Ovary (tissue), 7 donors: ENCODE measurements at regions not wholly inside any gene's neighbourhood (a gene's known extent, or its start where the extent isn't known, plus 50 kb on each side); places are given as distances from the start of the nearest gene placed in this dataset.

Experiments used
- DNase-seq, 5 donors: peaks; one replicate each; pipeline ENCODE4 v3.0.0-alpha.2; 2019 to 2020
- H3K27ac ChIP-seq, 2 donors: fragments of 200-600 bp; one replicate each; pipeline versions ENCODE4 v1.5.1 to v1.8.0; 2019 to 2022
- H3K27me3 ChIP-seq: fragments of 200-600 bp; one replicate; pipeline ENCODE4 v1.8.0; 2022
- H3K36me3 ChIP-seq: fragments of 200-600 bp; sonication (generic); one replicate; pipeline ENCODE4 v1.5.1; 2019
- H3K4me1 ChIP-seq: one replicate; pipeline ENCODE4 v1.8.1; 2013; ENCODE audit warnings: mild to moderate bottlenecking, moderate library complexity; ENCODE audit not compliant: insufficient read depth
- H3K4me3 ChIP-seq: fragments of 200-600 bp; sonication (generic); one replicate; pipeline ENCODE4 v1.5.1; 2017
- H3K9me3 ChIP-seq, 2 donors: fragments of 200-600 bp in 1 of 2; sonication (generic) in 1 of 2; one replicate each; pipeline versions ENCODE4 v1.5.1 to v1.8.1; 2013 to 2019; ENCODE audit warnings: mild to moderate bottlenecking in 1 of 2, moderate library complexity in 1 of 2
- EP300 ChIP-seq: sonication (generic); formaldehyde crosslinking; IDR thresholded peaks from one replicate; pipeline ENCODE4 v1.6.1; 2017; ENCODE audit warnings: antibody characterized with exemption
- POLR2A ChIP-seq: fragments of 450-650 bp; IDR thresholded peaks from one replicate; pipeline ENCODE4 v1.6.1; 2017; ENCODE audit warnings: antibody characterized with exemption, mild to moderate bottlenecking, moderate library complexity
- WGBS, 3 donors: extraction: QIAGEN DNeasy Blood & Tissue Kit in 1 of 3; methylation state at CpG; one replicate each; pipeline versions ENCODE4 v1.1.5 to v1.1.7; 2013 to 2017; 5-methylcytosine and 5-hydroxymethylcytosine counted together
- intact Hi-C, 4 donors: fragments of 100-400 bp; cut with DNase I; formaldehyde crosslinking; loops; one replicate each; pipeline versions ENCODE4 v1.11.0 to v1.15.1; 2022 to 2023
- TF ChIP-seq, protein P1 (sequence below), 3 donors: fragments of 450-650 bp in 2 of 3; fragments of 200-600 bp in 1 of 3; IDR thresholded peaks; one replicate each; pipeline versions ENCODE4 v1.5.1 to v1.8.0; 2016 to 2022; ENCODE audit warnings: antibody characterized with exemption in 3 of 3, mild to moderate bottlenecking in 1 of 3
- donor health status: DM: no; HTN: no; CAD: no; lungs with moderate emphysema.
- donor health status: DM: no; HTN: no; CAD: no.
- donor health status: Bipolar disorder and iron deficiency.
- donor health status: DM: no; HTN: no; CAD: no.
- donor health status: DM: yes; HTN: yes; CAD: no.

DNA sequence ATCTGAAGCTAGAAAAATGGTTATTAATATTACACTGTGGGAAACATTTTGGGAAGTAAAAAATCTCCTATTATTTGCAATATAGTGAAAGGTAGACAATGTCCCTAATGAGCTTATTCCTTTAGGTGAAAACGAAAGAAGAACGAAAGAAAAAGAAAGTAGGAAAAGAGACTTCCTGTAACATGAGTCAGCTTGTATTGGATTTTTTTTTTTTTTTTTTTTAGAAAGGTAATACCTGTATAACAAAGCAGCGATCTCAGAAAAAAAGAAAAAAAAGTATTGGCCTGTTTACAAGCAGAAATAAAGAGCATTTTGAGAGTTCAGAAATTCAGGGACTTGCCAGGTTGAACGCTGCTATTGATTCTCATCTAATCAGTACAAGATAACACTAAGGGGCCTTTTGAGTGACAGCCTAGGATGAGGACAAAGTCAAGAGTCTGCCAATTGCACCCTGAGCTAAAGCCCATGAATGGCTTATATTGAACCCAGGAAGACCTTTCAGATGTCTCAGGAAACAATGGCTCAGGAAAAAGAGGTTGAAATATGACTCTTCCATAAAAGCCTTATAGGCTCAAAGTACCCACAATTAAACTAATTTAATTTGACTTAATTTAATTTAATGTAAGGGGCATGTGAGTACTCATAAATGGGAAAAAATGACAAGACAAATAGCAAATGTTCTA, 615.6 kb upstream of the CDH2 start:
- intact Hi-C loops = no loop called here
- H3K36me3 ChIP-seq = no peaks in the 10 kb centered on the region
- H3K9me3 ChIP-seq = no peaks in the 10 kb centered on the region
- H3K27me3 ChIP-seq = no peaks in the 10 kb centered on the region
- no peak for DNase-seq
- no peak overlapping the region for H3K27ac ChIP-seq
- no peaks in the 10 kb centered on the region for H3K4me1 ChIP-seq
- WGBS, 3 donors = 79 to 84% (median 83%) methylated on average over 4 of the region's 4 CpGs
- no peak overlapping the region for H3K4me3 ChIP-seq
- TF ChIP-seq, protein P1, sequence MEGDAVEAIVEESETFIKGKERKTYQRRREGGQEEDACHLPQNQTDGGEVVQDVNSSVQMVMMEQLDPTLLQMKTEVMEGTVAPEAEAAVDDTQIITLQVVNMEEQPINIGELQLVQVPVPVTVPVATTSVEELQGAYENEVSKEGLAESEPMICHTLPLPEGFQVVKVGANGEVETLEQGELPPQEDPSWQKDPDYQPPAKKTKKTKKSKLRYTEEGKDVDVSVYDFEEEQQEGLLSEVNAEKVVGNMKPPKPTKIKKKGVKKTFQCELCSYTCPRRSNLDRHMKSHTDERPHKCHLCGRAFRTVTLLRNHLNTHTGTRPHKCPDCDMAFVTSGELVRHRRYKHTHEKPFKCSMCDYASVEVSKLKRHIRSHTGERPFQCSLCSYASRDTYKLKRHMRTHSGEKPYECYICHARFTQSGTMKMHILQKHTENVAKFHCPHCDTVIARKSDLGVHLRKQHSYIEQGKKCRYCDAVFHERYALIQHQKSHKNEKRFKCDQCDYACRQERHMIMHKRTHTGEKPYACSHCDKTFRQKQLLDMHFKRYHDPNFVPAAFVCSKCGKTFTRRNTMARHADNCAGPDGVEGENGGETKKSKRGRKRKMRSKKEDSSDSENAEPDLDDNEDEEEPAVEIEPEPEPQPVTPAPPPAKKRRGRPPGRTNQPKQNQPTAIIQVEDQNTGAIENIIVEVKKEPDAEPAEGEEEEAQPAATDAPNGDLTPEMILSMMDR (IDR thresholded peaks at IDR 0.05) = no peak
- TF ChIP-seq POLR2A = no peak
- TF ChIP-seq EP300 = no peak

DNA sequence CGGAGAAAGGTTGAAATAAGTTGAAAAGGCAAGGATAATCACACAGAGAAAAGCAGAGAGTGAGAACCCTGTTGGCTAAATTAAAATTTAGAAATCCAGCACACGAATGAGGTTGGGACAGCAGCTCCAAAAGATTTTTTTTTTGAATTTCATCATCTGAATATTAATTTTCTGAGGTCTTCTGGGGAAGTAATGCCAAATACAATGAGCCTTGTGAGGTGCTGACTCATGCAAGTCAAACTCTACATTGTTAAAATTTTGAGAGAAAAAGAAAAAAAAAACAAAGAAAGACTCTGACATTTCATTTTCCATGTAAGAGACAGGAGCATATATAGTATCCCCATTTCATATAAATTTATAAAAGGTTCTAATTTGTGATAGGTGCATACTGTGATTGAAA, 614.2 kb upstream of the CDH2 start:
- WGBS, 3 donors = 66 to 79% (median 75%) methylated on average over 2 of the region's 2 CpGs
- Histone ChIP-seq H3K4me1 (no peaks in the 10 kb centered on the region), H3K27me3 (no peaks in the 10 kb centered on the region), H3K36me3 (no peaks in the 10 kb centered on the region), H3K4me3 (no peak overlapping the region), H3K9me3 (no peaks in the 10 kb centered on the region), H3K27ac (no peak overlapping the region)
- DNase-seq = no peak
- TF ChIP-seq EP300 = no peak
- TF ChIP-seq POLR2A = no peak
- TF ChIP-seq, protein P1 (IDR thresholded peaks at IDR 0.05) = no peak
- intact Hi-C loops = no loop called here

DNA sequence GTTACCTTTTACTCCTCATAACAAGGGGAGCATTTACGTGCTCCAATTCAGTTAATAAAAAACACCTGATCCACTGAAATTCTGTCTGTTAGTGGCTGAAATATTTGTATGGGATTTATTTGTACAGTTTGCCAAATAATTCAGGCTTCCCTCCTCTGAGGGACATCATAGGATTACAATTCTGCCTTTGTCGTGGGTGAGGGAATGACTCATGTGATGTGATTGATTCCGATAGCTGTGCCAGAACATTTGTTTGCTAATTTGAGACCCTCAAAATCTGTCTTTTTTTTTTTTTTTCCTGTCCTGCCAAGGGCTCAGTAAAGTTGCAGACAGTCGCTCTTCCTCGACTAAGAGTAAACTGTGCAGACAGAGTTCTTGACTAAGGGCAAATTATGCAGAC, 612.6 kb upstream of the CDH2 start:
- no peaks in the 10 kb centered on the region for H3K4me1 ChIP-seq
- no peaks in the 10 kb centered on the region for H3K27me3 ChIP-seq
- WGBS, 3 donors = 68 to 80% (median 78%) methylated on average over 5 of the region's 5 CpGs
- H3K27ac ChIP-seq = no peak overlapping the region
- no peaks in the 10 kb centered on the region for H3K9me3 ChIP-seq
- DNase-seq = no peak
- intact Hi-C loops = no loop called here
- no peaks in the 10 kb centered on the region for H3K36me3 ChIP-seq
- no peak overlapping the region for H3K4me3 ChIP-seq
- TF ChIP-seq, protein P1 (IDR thresholded peaks at IDR 0.05) = no peak
- TF ChIP-seq POLR2A = no peak
- no peak for TF ChIP-seq EP300

DNA sequence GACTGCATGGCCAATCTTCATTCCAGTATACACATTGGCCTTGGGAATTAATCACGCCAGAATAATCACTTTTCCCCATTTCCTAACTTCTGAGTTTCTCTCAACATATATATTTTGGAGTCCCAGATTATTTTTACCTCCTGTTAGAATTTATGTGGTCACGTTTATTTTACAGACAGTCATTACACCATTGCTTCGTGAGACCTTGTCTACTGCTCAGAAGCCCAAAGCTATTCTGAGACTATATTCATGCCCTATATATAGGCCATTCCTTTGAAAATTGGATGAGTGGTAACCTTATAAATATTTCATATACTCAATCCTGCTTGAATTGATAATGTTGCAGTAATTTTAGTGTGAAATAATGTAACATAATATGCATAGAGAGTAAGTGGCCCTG, 610.0 kb upstream of the CDH2 start:
- intact Hi-C loops = no loop called here

More for the DNA sequence above, 610.0 kb upstream of the CDH2 start:
- no peak for DNase-seq
- Histone ChIP-seq H3K4me1 (no peaks in the 10 kb centered on the region), H3K4me3 (no peak overlapping the region), H3K27me3 (no peaks in the 10 kb centered on the region), H3K9me3 (no peaks in the 10 kb centered on the region), H3K27ac (no peak overlapping the region), H3K36me3 (no peaks in the 10 kb centered on the region)
- TF ChIP-seq EP300 = no peak
- no peak for TF ChIP-seq POLR2A
- TF ChIP-seq, protein P1 (IDR thresholded peaks at IDR 0.05) = no peak
- 58 to 60% (median 60%) methylated on average over 3 of the region's 3 CpGs for WGBS, 3 donors
